Vagina (tissue), 2 donors: ENCODE measurements at regions not wholly inside any gene's neighbourhood (a gene's known extent, or its start where the extent isn't known, plus 50 kb on each side); places are given as distances from the start of the nearest gene placed in this dataset.
"Not testable (repeated sequence)": the region's sequence is repeated elsewhere in the genome, so short reads cannot be mapped to it uniquely, and the experiment has no call there.

ENCODE experiments used
- DNase-seq, 2 donors: peaks; one replicate each; pipeline ENCODE4 v3.0.0-alpha.2; 2017; ENCODE audit errors: extremely low spot score in 2 of 2
- H3K27ac ChIP-seq: fragments of 200-600 bp; sonication (generic); one replicate; pipeline ENCODE4 v1.5.1; 2019
- H3K27me3 ChIP-seq: fragments of 200-600 bp; sonication (generic); one replicate; pipeline ENCODE4 v1.5.1; 2019
- H3K36me3 ChIP-seq, 2 donors: fragments of 200-600 bp; sonication (generic); one replicate each; pipeline ENCODE4 v1.5.1; 2017 to 2019
- H3K4me1 ChIP-seq: fragments of 200-600 bp; sonication (generic); one replicate; pipeline ENCODE4 v1.5.1; 2019
- H3K4me3 ChIP-seq, 2 donors: fragments of 200-600 bp; sonication (generic); 1 replicate in 1 of 2; 2 replicates in 1 of 2; pipeline ENCODE4 v1.5.1; 2016 to 2019
- H3K9me3 ChIP-seq: fragments of 200-600 bp; sonication (generic); one replicate; pipeline ENCODE4 v1.5.1; 2019
- CTCF ChIP-seq, 3 experiments: fragments of 450-650 bp in 2 of 3; fragments of 200-600 bp in 1 of 3; sonication (generic) in 1 of 3; IDR thresholded peaks; one replicate each; pipeline ENCODE4 v1.5.1; 2017 to 2019; ENCODE audit warnings: antibody characterized with exemption in 3 of 3, mild to moderate bottlenecking in 2 of 3, moderate library complexity in 2 of 3
- POLR2A ChIP-seq, 2 donors: fragments of 450-650 bp; IDR thresholded peaks; one replicate each; pipeline ENCODE4 v1.6.1; 2017; ENCODE audit warnings: antibody characterized with exemption in 2 of 2, mild to moderate bottlenecking in 2 of 2, moderate library complexity in 2 of 2
- POLR2AphosphoS5 ChIP-seq, 2 donors: sonication (generic); formaldehyde crosslinking; IDR thresholded peaks; one replicate each; pipeline ENCODE4 v1.9.0; 2017; ENCODE audit warnings: antibody characterized with exemption in 2 of 2, mild to moderate bottlenecking in 2 of 2, low read depth in 1 of 2; ENCODE audit not compliant: insufficient read depth in 1 of 2
- intact Hi-C: fragments of 100-400 bp; cut with DNase I; formaldehyde crosslinking; loops from one replicate; pipeline ENCODE4 v1.15.1; 2023

- Histone ChIP-seq H3K27me3 (no peaks in the 10 kb centered on the region), H3K9me3 (no peaks in the 10 kb centered on the region), H3K36me3 (no peaks in the 10 kb centered on the region), H3K4me1 (no peaks in the 10 kb centered on the region), H3K27ac (no peak overlapping the region), H3K4me3 (no peak overlapping the region)
- TF ChIP-seq CTCF (IDR thresholded peaks at IDR 0.05) (no peak), POLR2A (IDR thresholded peaks at IDR 0.05) (no peak), POLR2AphosphoS5 (IDR thresholded peaks at IDR 0.05; ENCODE audit: insufficient read depth in 1 of 2, low read depth in 1 of 2) (no peak)
- intact Hi-C loops = no loop called here
- DNase-seq = no peak
Measured at GRCh38 chr20:60787276-60787675, 464.8 kb upstream of the CDH4 start.

- intact Hi-C loops = no loop called here
- no peak for TF ChIP-seq POLR2AphosphoS5 (IDR thresholded peaks at IDR 0.05; ENCODE audit: insufficient read depth in 1 of 2, low read depth in 1 of 2)
- TF ChIP-seq CTCF (IDR thresholded peaks at IDR 0.05) = no peak
- TF ChIP-seq POLR2A (IDR thresholded peaks at IDR 0.05) = no peak
- H3K27ac ChIP-seq = no peak overlapping the region
Measured at GRCh38 chr20:60788070-60788469, 464.0 kb upstream of the CDH4 start.

GRCh38 chr20:60789399-60789798 is 462.7 kb upstream of the CDH4 start:
- no peaks in the 10 kb centered on the region for H3K27me3 ChIP-seq
- H3K4me1 ChIP-seq = no peaks in the 10 kb centered on the region
- TF ChIP-seq POLR2A (IDR thresholded peaks at IDR 0.05) (no peak), CTCF (IDR thresholded peaks at IDR 0.05) (no peak), POLR2AphosphoS5 (IDR thresholded peaks at IDR 0.05; ENCODE audit: insufficient read depth in 1 of 2, low read depth in 1 of 2) (no peak)
- DNase-seq = no peak
- intact Hi-C loops = no loop called here
- no peak overlapping the region for H3K27ac ChIP-seq
- H3K4me3 ChIP-seq = no peak overlapping the region
- H3K36me3 ChIP-seq = no peaks in the 10 kb centered on the region
- H3K9me3 ChIP-seq = no peaks in the 10 kb centered on the region

More at GRCh38 chr20:60788070-60788469, 464.0 kb upstream of the CDH4 start:
- Histone ChIP-seq H3K4me1 (no peaks in the 10 kb centered on the region), H3K4me3 (no peak overlapping the region), H3K36me3 (no peaks in the 10 kb centered on the region), H3K27me3 (no peaks in the 10 kb centered on the region), H3K9me3 (no peaks in the 10 kb centered on the region)
- no peak for DNase-seq

DNA sequence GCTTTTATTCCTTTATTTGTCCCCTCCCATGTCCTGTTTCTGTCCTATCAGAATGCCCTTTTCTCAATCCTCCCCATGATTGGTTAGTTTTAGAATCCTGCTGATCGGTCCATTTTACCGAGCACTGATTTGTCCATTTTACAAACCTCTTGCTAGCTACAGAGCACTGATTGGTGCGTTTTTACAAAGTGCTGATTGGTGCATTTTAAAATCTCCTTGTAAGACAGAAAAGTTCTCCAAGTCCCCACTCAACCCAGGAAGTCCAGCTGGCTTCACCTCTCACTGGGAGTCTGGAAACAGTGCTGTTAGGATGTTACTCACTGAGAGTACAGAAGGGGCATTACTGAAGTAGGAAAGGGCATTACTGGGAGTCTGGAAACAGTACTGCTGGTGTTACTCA is 461.7 kb upstream of the CDH4 start:
- H3K4me3 ChIP-seq, DNase-seq, H3K9me3 ChIP-seq, H3K27me3 ChIP-seq, intact Hi-C loops, H3K36me3 ChIP-seq, H3K4me1 ChIP-seq, H3K27ac ChIP-seq: not testable (repeated sequence)

DNA sequence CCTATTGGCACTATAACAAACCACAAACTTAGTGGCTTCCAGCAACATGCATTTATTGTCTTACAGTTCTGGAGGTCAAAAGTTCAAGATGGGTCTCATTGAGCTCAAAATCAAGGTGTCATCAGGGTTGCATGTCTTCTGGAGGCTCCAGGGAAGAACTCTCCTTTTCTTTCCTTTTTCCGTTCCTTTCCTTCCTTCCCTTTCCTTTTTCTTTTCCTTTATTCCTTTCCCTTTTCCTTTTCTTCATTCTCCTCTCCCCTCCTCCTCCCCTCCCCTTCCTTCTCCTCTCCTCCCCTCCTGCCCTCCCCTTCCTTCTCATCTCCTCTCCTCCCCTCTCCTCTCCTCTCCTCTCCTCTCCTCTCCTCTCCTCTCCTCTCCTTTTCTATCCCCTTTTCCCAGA is 460.2 kb upstream of the CDH4 start:
- intact Hi-C loops = no loop called here
- no peak for DNase-seq
- no peaks in the 10 kb centered on the region for H3K9me3 ChIP-seq
- no peaks in the 10 kb centered on the region for H3K27me3 ChIP-seq
- no peak overlapping the region for H3K4me3 ChIP-seq
- H3K27ac ChIP-seq = no peak overlapping the region
- H3K36me3 ChIP-seq = no peaks in the 10 kb centered on the region
- TF ChIP-seq CTCF (IDR thresholded peaks at IDR 0.05) (no peak), POLR2AphosphoS5 (IDR thresholded peaks at IDR 0.05; ENCODE audit: insufficient read depth in 1 of 2, low read depth in 1 of 2) (no peak), POLR2A (IDR thresholded peaks at IDR 0.05) (no peak)
- H3K4me1 ChIP-seq = no peaks in the 10 kb centered on the region

DNA sequence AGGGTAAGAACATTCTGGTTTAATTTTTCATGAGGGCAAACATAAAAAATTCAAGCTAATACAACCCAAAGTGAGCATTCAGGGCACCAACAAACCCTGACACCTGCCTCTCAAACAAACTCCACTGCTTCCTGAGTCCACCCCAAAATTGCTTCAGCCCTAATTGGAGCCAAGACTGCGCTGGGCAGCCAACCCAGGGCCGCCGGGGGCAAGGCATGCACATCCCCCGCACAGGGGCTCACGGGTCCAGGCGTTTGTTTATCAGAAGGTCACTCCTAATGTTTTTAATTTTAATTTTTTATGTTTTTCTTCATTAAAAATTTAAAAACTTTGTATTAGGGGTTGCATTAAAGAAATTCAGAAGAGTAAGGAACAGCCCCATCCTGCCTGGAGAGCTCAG is 459.1 kb upstream of the CDH4 start:
- Histone ChIP-seq H3K27ac (no peak overlapping the region), H3K36me3 (no peaks in the 10 kb centered on the region), H3K4me1 (no peaks in the 10 kb centered on the region), H3K4me3 (no peak overlapping the region), H3K9me3 (no peaks in the 10 kb centered on the region), H3K27me3 (no peaks in the 10 kb centered on the region)
- no peak for DNase-seq
- TF ChIP-seq POLR2A (IDR thresholded peaks at IDR 0.05) (no peak), CTCF (IDR thresholded peaks at IDR 0.05) (no peak), POLR2AphosphoS5 (IDR thresholded peaks at IDR 0.05; ENCODE audit: insufficient read depth in 1 of 2, low read depth in 1 of 2) (no peak)
- intact Hi-C loops = no loop called here
